ENCODE measurements at regions not wholly inside any gene's neighbourhood (a gene's known extent, or its start where the extent isn't known, plus 50 kb on each side); places are given as distances from the start of the nearest gene placed in this dataset.
A peak's percentile ranks its signal among the peaks of the same experiment; 100 is the strongest.

- no peak overlapping the region for H3K4me3 Mint-ChIP-seq
- peaks cover 4% of the 10 kb centered on the region for H3K36me3 Mint-ChIP-seq (ENCODE audit: low read depth)
- DNase-seq (ENCODE audit: low spot score): no peak
- intact Hi-C loops (cut with micrococcal nuclease): loop anchor here (10.0 kb wide), 1 partner anchor 689 kb away; the partner anchor contains the start of gene SEPSECS
- no peaks in the 10 kb centered on the region for H3K9me3 Mint-ChIP-seq
- H3K4me1 Mint-ChIP-seq (ENCODE audit: low read depth): peaks cover 21% of the 10 kb centered on the region
- H3K27me3 Mint-ChIP-seq (ENCODE audit: insufficient read depth): peaks cover 51% of the 10 kb centered on the region
- no peak overlapping the region for H3K27ac Mint-ChIP-seq
These were observed 108.1 kb downstream of the DHX15 start for GRCh38 chr4:24476282-24476681.

GRCh38 chr4:24475756-24476155, 108.6 kb downstream of the DHX15 start:
- no peak for DNase-seq (ENCODE audit: low spot score)
- no peak overlapping the region for H3K27ac Mint-ChIP-seq
- intact Hi-C loops (cut with micrococcal nuclease): loop anchor here (10.0 kb wide), 1 partner anchor 689 kb away; the partner anchor contains the start of gene SEPSECS
- H3K27me3 Mint-ChIP-seq (ENCODE audit: insufficient read depth): peaks cover 53% of the 10 kb centered on the region
- H3K9me3 Mint-ChIP-seq: no peaks in the 10 kb centered on the region
- no peak overlapping the region for H3K4me3 Mint-ChIP-seq
- H3K36me3 Mint-ChIP-seq (ENCODE audit: low read depth): peaks cover 4% of the 10 kb centered on the region
- H3K4me1 Mint-ChIP-seq (ENCODE audit: low read depth): peaks cover 25% of the 10 kb centered on the region

GRCh38 chr4:24473309-24473721, 111.0 kb downstream of the DHX15 start:
- no peak for DNase-seq (ENCODE audit: low spot score)
- H3K9me3 Mint-ChIP-seq: no peaks in the 10 kb centered on the region
- intact Hi-C loops (cut with micrococcal nuclease): loop anchor here (1.0 to 10.0 kb wide), 4 partner anchors 78 to 759 kb away; partner anchors contain the start of genes PI4K2B and SEPSECS
- peaks cover 4% of the 10 kb centered on the region for H3K36me3 Mint-ChIP-seq (ENCODE audit: low read depth)
- H3K4me1 Mint-ChIP-seq (ENCODE audit: low read depth): peaks cover 44% of the 10 kb centered on the region
- peaks cover 61% of the 10 kb centered on the region for H3K27me3 Mint-ChIP-seq (ENCODE audit: insufficient read depth)
- H3K4me3 Mint-ChIP-seq: peak overlapping the region; percentile 89
- peak overlapping the region; percentile 70 for H3K27ac Mint-ChIP-seq

- Mint-ChIP-seq H3K4me1 (ENCODE audit: low read depth) (peaks cover 47% of the 10 kb centered on the region), H3K4me3 (peak overlapping the region; percentile 92), H3K9me3 (no peaks in the 10 kb centered on the region), H3K27me3 (ENCODE audit: insufficient read depth) (peaks cover 62% of the 10 kb centered on the region), H3K36me3 (ENCODE audit: low read depth) (peaks cover 4% of the 10 kb centered on the region), H3K27ac (peak overlapping the region; percentile 92)
- intact Hi-C loops (cut with micrococcal nuclease): loop anchor here (1.0 to 10.0 kb wide), 4 partner anchors 79 to 760 kb away; partner anchors contain the start of genes PI4K2B and SEPSECS
- DNase-seq (ENCODE audit: low spot score): peak; percentile 43
These were observed 111.6 kb downstream of the DHX15 start for GRCh38 chr4:24472514-24473308.

- H3K36me3 Mint-ChIP-seq (ENCODE audit: low read depth): peaks cover 4% of the 10 kb centered on the region
- peak overlapping the region; percentile 92 for H3K4me3 Mint-ChIP-seq
- intact Hi-C loops (cut with micrococcal nuclease): loop anchor here (5.0 to 10.0 kb wide), 3 partner anchors 215 to 760 kb away; partner anchors contain the start of genes PI4K2B and SEPSECS
- peaks cover 66% of the 10 kb centered on the region for H3K27me3 Mint-ChIP-seq (ENCODE audit: insufficient read depth)
- no peak for DNase-seq (ENCODE audit: low spot score)
- no peaks in the 10 kb centered on the region for H3K9me3 Mint-ChIP-seq
- H3K27ac Mint-ChIP-seq: peak overlapping the region; percentile 57
- peaks cover 47% of the 10 kb centered on the region for H3K4me1 Mint-ChIP-seq (ENCODE audit: low read depth)
These were observed 112.2 kb downstream of the DHX15 start for GRCh38 chr4:24472161-24472510.

- intact Hi-C loops (cut with micrococcal nuclease): loop anchor here (1.0 to 10.0 kb wide), 4 partner anchors 113 to 761 kb away; partner anchors contain the start of genes DHX15, PI4K2B and SEPSECS
- H3K4me1 Mint-ChIP-seq (ENCODE audit: low read depth): peaks cover 47% of the 10 kb centered on the region
These were observed 112.7 kb downstream of the DHX15 start for GRCh38 chr4:24471486-24472160.

GRCh38 chr4:24470666-24471485, 113.5 kb downstream of the DHX15 start:
- intact Hi-C loops (cut with micrococcal nuclease): loop anchor here (1.0 to 10.0 kb wide), 5 partner anchors 113 to 1137 kb away; partner anchors contain the start of genes DHX15, PI4K2B and SEPSECS
- Mint-ChIP-seq H3K4me1 (ENCODE audit: low read depth) (peaks cover 47% of the 10 kb centered on the region), H3K9me3 (no peaks in the 10 kb centered on the region), H3K27ac (peak overlapping the region; percentile 76), H3K27me3 (ENCODE audit: insufficient read depth) (peaks cover 76% of the 10 kb centered on the region), H3K4me3 (peak overlapping the region; percentile 89), H3K36me3 (ENCODE audit: low read depth) (peaks cover 4% of the 10 kb centered on the region)
- no peak for DNase-seq (ENCODE audit: low spot score)

More at GRCh38 chr4:24471486-24472160, 112.7 kb downstream of the DHX15 start:
- Mint-ChIP-seq H3K27me3 (ENCODE audit: insufficient read depth) (peaks cover 69% of the 10 kb centered on the region), H3K27ac (peak overlapping the region; percentile 76), H3K9me3 (no peaks in the 10 kb centered on the region), H3K36me3 (ENCODE audit: low read depth) (peaks cover 4% of the 10 kb centered on the region), H3K4me3 (peak overlapping the region; percentile 89)
- DNase-seq (ENCODE audit: low spot score): no peak

GRCh38 chr4:24468071-24468470, 116.3 kb downstream of the DHX15 start:
- Mint-ChIP-seq H3K27ac (no peak overlapping the region), H3K27me3 (ENCODE audit: insufficient read depth) (peaks cover 63% of the 10 kb centered on the region), H3K9me3 (no peaks in the 10 kb centered on the region), H3K36me3 (ENCODE audit: low read depth) (peaks cover 2% of the 10 kb centered on the region), H3K4me1 (ENCODE audit: low read depth) (peaks cover 39% of the 10 kb centered on the region), H3K4me3 (no peak overlapping the region)
- DNase-seq (ENCODE audit: low spot score): no peak
- intact Hi-C loops (cut with micrococcal nuclease): no loop called here

DNA sequence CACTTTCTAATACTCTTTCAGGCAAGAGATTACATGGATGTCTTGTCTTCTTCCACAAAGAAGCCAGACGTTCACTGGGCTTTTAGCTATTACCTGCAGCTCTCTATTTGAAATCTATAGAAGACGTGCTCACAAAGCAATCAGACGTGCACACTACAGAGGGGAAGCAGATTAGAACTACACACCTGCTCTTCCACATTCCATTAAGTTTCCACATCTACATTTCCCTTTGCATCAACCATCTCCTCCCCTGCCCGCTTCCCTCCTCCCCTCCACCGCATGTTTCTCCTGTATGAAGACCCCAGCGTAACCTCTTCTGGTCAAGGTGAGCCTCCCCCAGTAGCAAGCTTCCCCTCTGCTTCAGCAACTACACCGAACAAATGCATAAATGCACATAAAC, 119.8 kb downstream of the DHX15 start:
- H3K36me3 Mint-ChIP-seq (ENCODE audit: low read depth): no peaks in the 10 kb centered on the region
- peaks cover 16% of the 10 kb centered on the region for H3K4me1 Mint-ChIP-seq (ENCODE audit: low read depth)
- H3K9me3 Mint-ChIP-seq: no peaks in the 10 kb centered on the region
- H3K27ac Mint-ChIP-seq: no peak overlapping the region
- no peak for DNase-seq (ENCODE audit: low spot score)
- peaks cover 46% of the 10 kb centered on the region for H3K27me3 Mint-ChIP-seq (ENCODE audit: insufficient read depth)
- H3K4me3 Mint-ChIP-seq: no peak overlapping the region
- intact Hi-C loops (cut with micrococcal nuclease): no loop called here

GRCh38 chr4:24456431-24456830, 127.9 kb downstream of the DHX15 start:
- Mint-ChIP-seq H3K4me3 (no peak overlapping the region), H3K27me3 (ENCODE audit: insufficient read depth) (peaks cover 7% of the 10 kb centered on the region), H3K27ac (no peak overlapping the region), H3K9me3 (no peaks in the 10 kb centered on the region), H3K4me1 (ENCODE audit: low read depth) (no peaks in the 10 kb centered on the region), H3K36me3 (ENCODE audit: low read depth) (no peaks in the 10 kb centered on the region)
- intact Hi-C loops (cut with micrococcal nuclease): no loop called here
- no peak for DNase-seq (ENCODE audit: low spot score)

GRCh38 chr4:24453951-24454350, 130.4 kb downstream of the DHX15 start:
- intact Hi-C loops (cut with micrococcal nuclease): no loop called here
- no peak for DNase-seq (ENCODE audit: low spot score)
- Mint-ChIP-seq H3K4me1 (ENCODE audit: low read depth) (no peaks in the 10 kb centered on the region), H3K27ac (no peak overlapping the region), H3K36me3 (ENCODE audit: low read depth) (no peaks in the 10 kb centered on the region), H3K27me3 (ENCODE audit: insufficient read depth) (peaks cover 7% of the 10 kb centered on the region), H3K9me3 (no peaks in the 10 kb centered on the region), H3K4me3 (no peak overlapping the region)

- H3K4me1 Mint-ChIP-seq (ENCODE audit: low read depth): no peaks in the 10 kb centered on the region
- intact Hi-C loops (cut with micrococcal nuclease): no loop called here
- H3K9me3 Mint-ChIP-seq: no peaks in the 10 kb centered on the region
- H3K36me3 Mint-ChIP-seq (ENCODE audit: low read depth): no peaks in the 10 kb centered on the region
- H3K27ac Mint-ChIP-seq: no peak overlapping the region
- H3K4me3 Mint-ChIP-seq: no peak overlapping the region
- no peak for DNase-seq (ENCODE audit: low spot score)
- peaks cover 5% of the 10 kb centered on the region for H3K27me3 Mint-ChIP-seq (ENCODE audit: insufficient read depth)
These were observed 132.5 kb downstream of the DHX15 start for GRCh38 chr4:24451870-24452269.
